ENCODE measurements at regions not wholly inside any gene's neighbourhood (a gene's known extent, or its start where the extent isn't known, plus 50 kb on each side); places are given as distances from the start of the nearest gene placed in this dataset.

- in situ Hi-C loops (cut with HindIII; ENCODE audit: extremely low pct_ligation_motif_present, low pct_unique_long_range_greater_than_20kb): no loop called here
- TF ChIP-seq HMGA1 (CRISPR knock-in tag; conservative IDR thresholded peaks at IDR 0.05): no peak
- TF ChIP-seq FOSL1 (CRISPR knock-in tag; IDR thresholded peaks at IDR 0.05; ENCODE audit: borderline replicate concordance): no peak
- TF ChIP-seq ZNF296 (CRISPR knock-in tag; conservative IDR thresholded peaks at IDR 0.05): no peak
- TF ChIP-seq, protein P1, sequence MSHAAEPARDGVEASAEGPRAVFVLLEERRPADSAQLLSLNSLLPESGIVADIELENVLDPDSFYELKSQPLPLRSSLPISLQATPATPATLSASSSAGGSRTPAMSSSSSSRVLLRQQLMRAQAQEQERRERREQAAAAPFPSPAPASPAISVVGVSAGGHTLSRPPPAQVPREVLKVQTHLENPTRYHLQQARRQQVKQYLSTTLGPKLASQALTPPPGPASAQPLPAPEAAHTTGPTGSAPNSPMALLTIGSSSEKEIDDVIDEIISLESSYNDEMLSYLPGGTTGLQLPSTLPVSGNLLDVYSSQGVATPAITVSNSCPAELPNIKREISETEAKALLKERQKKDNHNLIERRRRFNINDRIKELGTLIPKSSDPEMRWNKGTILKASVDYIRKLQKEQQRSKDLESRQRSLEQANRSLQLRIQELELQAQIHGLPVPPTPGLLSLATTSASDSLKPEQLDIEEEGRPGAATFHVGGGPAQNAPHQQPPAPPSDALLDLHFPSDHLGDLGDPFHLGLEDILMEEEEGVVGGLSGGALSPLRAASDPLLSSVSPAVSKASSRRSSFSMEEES (CRISPR knock-in tag; IDR thresholded peaks at IDR 0.05): no peak
- no peak for TF ChIP-seq HCFC1 (IDR thresholded peaks at IDR 0.05; ENCODE audit: low read depth, low read length)
- no peak for TF ChIP-seq CBFB (CRISPR knock-in tag; IDR thresholded peaks at IDR 0.05)
- TF ChIP-seq, protein P2, sequence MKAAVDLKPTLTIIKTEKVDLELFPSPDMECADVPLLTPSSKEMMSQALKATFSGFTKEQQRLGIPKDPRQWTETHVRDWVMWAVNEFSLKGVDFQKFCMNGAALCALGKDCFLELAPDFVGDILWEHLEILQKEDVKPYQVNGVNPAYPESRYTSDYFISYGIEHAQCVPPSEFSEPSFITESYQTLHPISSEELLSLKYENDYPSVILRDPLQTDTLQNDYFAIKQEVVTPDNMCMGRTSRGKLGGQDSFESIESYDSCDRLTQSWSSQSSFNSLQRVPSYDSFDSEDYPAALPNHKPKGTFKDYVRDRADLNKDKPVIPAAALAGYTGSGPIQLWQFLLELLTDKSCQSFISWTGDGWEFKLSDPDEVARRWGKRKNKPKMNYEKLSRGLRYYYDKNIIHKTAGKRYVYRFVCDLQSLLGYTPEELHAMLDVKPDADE (CRISPR knock-in tag; IDR thresholded peaks at IDR 0.05): no peak
- TF ChIP-seq, protein P3, sequence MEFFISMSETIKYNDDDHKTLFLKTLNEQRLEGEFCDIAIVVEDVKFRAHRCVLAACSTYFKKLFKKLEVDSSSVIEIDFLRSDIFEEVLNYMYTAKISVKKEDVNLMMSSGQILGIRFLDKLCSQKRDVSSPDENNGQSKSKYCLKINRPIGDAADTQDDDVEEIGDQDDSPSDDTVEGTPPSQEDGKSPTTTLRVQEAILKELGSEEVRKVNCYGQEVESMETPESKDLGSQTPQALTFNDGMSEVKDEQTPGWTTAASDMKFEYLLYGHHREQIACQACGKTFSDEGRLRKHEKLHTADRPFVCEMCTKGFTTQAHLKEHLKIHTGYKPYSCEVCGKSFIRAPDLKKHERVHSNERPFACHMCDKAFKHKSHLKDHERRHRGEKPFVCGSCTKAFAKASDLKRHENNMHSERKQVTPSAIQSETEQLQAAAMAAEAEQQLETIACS (CRISPR knock-in tag; IDR thresholded peaks at IDR 0.05): no peak
- TF ChIP-seq ZNF550 (CRISPR knock-in tag; IDR thresholded peaks at IDR 0.05; ENCODE audit: borderline replicate concordance): no peak
- TF ChIP-seq HOMEZ (CRISPR knock-in tag; IDR thresholded peaks at IDR 0.05; ENCODE audit: low read depth): no peak
- TF ChIP-seq HNRNPLL (IDR thresholded peaks at IDR 0.05; ENCODE audit: low read depth, low read length, poor library complexity, severe bottlenecking): no peak
- TF ChIP-seq, protein P4, sequence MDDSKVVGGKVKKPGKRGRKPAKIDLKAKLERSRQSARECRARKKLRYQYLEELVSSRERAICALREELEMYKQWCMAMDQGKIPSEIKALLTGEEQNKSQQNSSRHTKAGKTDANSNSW (CRISPR knock-in tag; IDR thresholded peaks at IDR 0.05; ENCODE audit: borderline replicate concordance): no peak
- TF ChIP-seq NR1H2 (CRISPR knock-in tag; IDR thresholded peaks at IDR 0.05; ENCODE audit: borderline replicate concordance, low read depth): no peak
- TF ChIP-seq AKNA (CRISPR knock-in tag; IDR thresholded peaks at IDR 0.05; ENCODE audit: borderline replicate concordance): no peak
- no peak for TF ChIP-seq NCOA5 (CRISPR knock-in tag; IDR thresholded peaks at IDR 0.05)
Measured at GRCh38 chr6:165830761-165831160, 167.7 kb upstream of the PDE10A start.

More at GRCh38 chr6:165830761-165831160, 167.7 kb upstream of the PDE10A start:
- Histone ChIP-seq H3K36me3 (replicated peaks in 1 of 2; ENCODE audit: control insufficient read depth in 1 of 2, insufficient read depth in 2 of 2, low read length in 2 of 2) (no peaks in the 10 kb centered on the region), H3K9me3 (ENCODE audit: low read length) (no peaks in the 10 kb centered on the region), H3K27me3 (ENCODE audit: control insufficient read depth in 1 of 2, insufficient read depth in 2 of 2, low read length in 2 of 2) (peaks cover 3 to 65% of the 10 kb centered on the region in 2 experiments; a peak in 4 of 5 replicates), H2AFZ (ENCODE audit: low read length) (no peak overlapping the region), H3K27ac (ENCODE audit: extremely low read length, insufficient read depth, low read length) (no peak overlapping the region), H3K79me2 (ENCODE audit: insufficient read depth, low read length) (no peaks in the 10 kb centered on the region), H3K4me1 (ENCODE audit: insufficient read depth, low read length) (no peaks in the 10 kb centered on the region), H3K4me2 (ENCODE audit: low read depth, low read length) (no peak overlapping the region), H4K20me1 (ENCODE audit: insufficient read depth, low read length) (no peaks in the 10 kb centered on the region), H3K4me3 (replicated peaks in 1 of 3; ENCODE audit: insufficient read depth in 1 of 3, low read depth in 2 of 3, low read length in 3 of 3) (no peak overlapping the region), H3K9ac (ENCODE audit: insufficient read depth, low read depth, low read length) (no peak overlapping the region)
- ATAC-seq: no peak
- no peak for FAIRE-seq
- DNase-seq (ENCODE audit: low spot score): no peak
- 47% methylated on average over 5 of the region's 5 CpGs for WGBS (ENCODE audit: low lambda C conversion rate)
- CTCF ChIA-PET (ENCODE audit: low intra/inter-chr PET ratio, low total read pairs): no interaction called here
- intact Hi-C loops (cut with micrococcal nuclease; ENCODE audit: unreplicated experiment): no loop called here
- BruUV-seq (replicated peaks): no TSS peak
- POLR2A ChIA-PET: no interaction called here
